Left colon (tissue), 2 donors: ENCODE measurements at regions not wholly inside any gene's neighbourhood (a gene's known extent, or its start where the extent isn't known, plus 50 kb on each side); places are given as distances from the start of the nearest gene placed in this dataset.

ENCODE experiments used
- ATAC-seq: fragments of 200-7000 bp; cut with Tn5 transposase; one replicate; pipeline ENCODE4 v1.9.1; 2020; ENCODE audit warnings: mild to moderate bottlenecking, moderate library complexity
- DNase-seq, 2 donors: peaks; one replicate each; pipeline ENCODE4 v3.0.0-alpha.2; 2020
- intact Hi-C, 2 donors: fragments of 100-400 bp; cut with DNase I in 1 of 2; cut with micrococcal nuclease in 1 of 2; formaldehyde crosslinking; loops; one replicate each; pipeline versions ENCODE4 v1.11.2 to v1.14.0; 2022; cut with DNase I, micrococcal nuclease
- donor health status: DM: no; HTN: no; CAD: no.
- donor health status: DM: yes; HTN: yes; CAD: no.

DNA sequence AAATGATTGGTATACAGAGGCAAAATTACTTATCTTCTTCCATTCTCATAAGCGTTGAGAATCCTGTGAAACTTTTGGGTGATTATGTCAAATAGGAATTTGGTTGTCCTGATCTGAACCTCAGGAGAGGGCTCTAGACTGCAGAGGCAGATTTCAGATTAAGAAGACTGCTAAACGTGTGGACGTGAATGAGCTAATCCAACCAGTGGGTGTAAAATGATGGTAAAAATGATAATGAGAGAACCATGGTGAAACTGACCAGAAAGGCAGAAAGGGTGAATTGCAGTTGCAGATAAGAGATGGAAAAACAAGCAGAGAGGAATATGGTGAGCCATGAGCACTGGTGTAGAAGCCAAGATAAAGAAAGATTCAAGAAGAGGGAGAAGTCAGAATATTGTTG is 1200.2 kb upstream of the CDH6 start:
- DNase-seq (no peak), ATAC-seq (no peak)
- intact Hi-C loops, result no loop called here

DNA sequence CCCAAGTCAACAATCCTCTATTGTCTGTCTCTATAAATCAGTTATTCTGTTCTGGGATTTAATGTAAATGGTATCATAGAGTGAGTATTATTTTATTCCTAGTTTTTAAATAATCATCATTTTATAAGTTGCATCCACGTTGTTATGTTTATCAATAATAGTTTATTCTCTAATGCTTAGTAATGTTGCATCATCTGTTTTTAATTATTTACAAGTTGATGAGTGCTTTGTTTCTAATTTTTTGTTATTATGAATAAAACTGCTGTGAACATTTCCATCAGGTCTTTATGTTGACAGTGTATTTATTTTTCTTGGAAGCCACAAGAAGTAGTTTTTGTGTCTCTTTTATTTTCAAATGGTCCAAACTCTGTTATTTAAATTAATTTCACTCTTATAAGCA is 1201.2 kb upstream of the CDH6 start:
- intact Hi-C loops, result no loop called here
- DNase-seq (no peak), ATAC-seq (no peak)

DNA sequence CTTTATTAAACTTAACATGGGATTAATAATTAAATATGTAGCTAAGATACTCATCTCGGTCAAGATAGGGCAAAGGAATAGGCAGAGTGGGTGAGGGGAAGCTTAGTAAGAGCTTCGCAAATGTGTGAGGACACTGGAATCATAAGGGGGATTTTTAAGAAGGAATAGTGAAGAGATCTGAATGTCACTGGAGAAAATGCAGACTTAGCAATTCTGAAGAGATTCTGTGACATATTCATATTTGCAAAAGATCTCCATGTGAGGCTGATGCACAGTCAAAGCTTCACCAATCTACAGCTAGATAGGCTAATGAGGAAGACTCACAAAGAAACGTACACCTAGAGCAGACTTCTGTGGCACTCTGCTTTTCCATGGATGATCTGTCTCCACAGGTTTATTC is 1202.8 kb upstream of the CDH6 start:
- intact Hi-C loops, result no loop called here
- DNase-seq, result no peak
- ATAC-seq, result no peak

DNA sequence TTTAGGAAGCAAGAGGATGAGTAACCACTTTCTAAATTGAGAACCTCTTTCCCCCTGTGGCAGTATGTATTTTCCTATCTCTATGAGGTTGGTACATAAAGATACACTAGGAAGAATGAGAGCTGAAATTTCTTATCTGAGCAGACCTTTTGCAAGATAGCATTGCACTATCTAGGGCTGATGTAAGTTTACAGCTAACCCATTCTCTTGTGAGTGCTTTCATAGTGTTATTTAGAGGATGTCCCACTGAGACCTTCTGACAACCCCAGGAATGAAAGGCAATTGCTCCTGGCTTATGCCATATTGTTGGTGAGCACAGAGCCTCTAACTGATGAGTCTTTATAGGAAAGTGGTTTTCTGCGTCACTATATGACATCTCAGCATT is 1209.3 kb upstream of the CDH6 start:
- DNase-seq, result no peak
- intact Hi-C loops, result no loop called here
- no peak for ATAC-seq

DNA sequence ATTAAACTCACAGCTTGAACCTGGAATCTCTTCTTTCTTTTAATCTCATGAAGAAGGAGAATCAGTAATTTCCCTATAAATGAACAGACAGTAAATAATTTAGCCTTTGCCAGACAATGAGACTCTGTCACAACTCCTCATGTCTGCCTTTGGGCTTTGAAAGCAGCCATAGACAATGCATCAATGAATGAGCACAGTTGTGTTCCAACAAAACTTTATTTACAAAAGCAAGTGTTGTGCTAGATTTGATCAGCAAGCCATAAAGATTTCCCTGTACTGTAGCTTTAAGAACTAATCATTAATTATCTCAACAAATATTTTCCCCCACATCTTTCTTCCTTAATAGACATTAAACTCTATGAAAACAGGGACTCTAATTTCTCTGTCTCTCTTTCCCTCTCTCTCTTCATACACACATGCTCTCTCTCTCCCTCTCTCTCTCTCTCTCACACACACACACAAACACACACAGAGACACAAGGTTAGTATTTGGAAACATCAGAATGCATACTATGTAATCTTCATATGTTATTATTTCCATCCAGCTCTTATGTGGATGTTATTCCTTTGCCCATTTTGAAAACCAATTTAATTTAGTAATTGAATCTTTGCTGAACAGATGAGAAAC is 1209.8 kb upstream of the CDH6 start:
- intact Hi-C loops, result no loop called here
- no peak for ATAC-seq
- DNase-seq, result no peak

GRCh38 chr5:29982457-29982856 is 1211.0 kb upstream of the CDH6 start:
- ATAC-seq, result no peak
- intact Hi-C loops, result no loop called here
- DNase-seq, result no peak

- ATAC-seq (no peak), DNase-seq (no peak)
- intact Hi-C loops, result no loop called here
Measured at GRCh38 chr5:29972597-29972996, 1220.9 kb upstream of the CDH6 start.

DNA sequence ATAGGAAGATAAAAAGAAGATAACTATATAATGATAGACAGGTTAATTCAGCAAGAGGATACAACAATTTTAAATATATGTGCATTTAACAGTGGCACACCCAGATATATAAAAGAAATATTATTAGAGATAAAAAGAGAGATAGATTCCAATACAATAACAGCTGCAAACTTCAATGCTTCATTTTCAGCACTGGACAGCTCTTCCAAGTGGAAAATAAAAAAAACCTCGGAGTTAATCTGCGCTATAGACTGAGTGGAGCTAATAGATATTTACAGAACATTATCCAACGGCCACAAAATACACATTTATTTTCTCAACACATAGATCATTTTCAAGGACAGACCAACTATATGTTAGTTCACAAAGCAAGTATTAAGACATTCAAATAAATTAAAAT is 1229.5 kb upstream of the CDH6 start:
- ATAC-seq (no peak), DNase-seq (no peak)
- intact Hi-C loops, result no loop called here

DNA sequence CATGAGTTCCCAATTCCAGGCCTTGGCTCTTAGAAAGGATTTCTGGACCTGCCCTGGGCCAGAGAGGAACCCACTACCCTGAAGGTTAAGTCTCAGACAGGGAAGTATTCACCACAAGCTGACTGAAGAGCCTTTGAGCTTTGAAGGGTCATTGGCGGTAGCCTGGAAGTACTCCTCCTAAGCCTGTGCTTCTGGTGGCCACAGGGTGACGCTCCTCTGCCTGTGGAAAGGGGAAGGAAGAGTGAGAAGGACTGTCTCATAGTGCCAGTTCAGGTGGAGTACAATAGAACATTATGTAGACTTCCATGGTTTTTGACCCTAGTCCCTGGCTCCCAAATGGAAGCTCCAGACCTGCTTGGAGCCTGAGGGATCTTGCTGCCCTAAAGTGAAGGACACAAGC is 1233.2 kb upstream of the CDH6 start:
- intact Hi-C loops, result no loop called here
- DNase-seq, result no peak
- no peak for ATAC-seq

DNA sequence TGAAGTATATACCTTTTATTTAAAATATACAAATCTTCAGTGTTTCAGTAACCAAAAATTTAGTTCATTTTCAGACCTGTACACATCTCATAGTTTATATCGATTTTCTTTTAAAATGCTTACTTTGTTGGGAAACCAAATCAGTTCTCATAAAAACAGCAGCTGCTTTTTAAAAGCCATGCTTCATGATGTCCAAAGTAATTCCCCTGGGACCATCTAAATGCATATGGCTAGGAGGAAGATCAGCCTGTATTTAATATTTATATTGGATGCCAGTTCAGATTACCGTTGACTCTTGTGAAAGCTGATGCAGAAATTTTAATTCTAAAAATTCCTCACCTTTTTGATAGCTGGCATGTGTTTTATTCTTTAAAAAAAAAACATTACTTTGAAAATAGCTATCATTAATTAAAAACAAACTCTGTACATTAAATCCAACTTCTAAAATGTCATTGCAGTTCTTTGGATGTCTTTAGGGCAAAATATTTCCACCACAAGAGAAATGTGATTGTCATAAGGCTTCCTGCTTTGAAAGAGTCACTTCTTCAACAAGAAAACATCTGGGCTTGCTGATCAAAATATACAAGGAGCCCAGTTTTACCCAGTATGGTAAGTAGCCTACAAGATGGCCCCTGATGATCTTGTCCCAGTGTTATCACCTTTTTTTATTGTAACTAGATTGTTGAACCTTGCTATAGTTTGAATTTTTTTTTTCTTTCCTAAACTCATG is 1242.9 kb upstream of the CDH6 start:
- intact Hi-C loops, result no loop called here
- DNase-seq, result no peak
- no peak for ATAC-seq

GRCh38 chr5:29949301-29949872 is 1244.1 kb upstream of the CDH6 start:
- no peak for ATAC-seq
- intact Hi-C loops, result no loop called here
- DNase-seq, result no peak

GRCh38 chr5:29944327-29944726 is 1249.2 kb upstream of the CDH6 start:
- intact Hi-C loops, result no loop called here
- DNase-seq (no peak), ATAC-seq (no peak)

DNA sequence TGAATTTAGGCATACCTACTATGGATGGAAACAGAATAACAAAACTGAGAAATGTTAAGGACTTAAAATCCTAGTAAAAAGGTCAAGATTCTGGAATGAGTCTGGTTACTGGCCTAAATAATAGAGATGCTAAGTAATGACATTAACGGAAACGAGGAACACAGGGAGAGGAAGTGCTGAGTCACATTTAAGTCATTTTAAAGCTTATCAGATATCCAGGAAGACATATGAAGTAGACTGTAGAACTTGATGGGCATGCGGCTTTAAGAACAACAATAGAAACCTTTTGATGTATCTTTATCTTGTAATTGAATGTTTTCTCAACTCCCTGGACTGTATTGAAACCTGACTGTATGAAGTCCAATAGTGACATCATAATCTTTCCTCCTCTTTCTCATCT is 1251.4 kb upstream of the CDH6 start:
- intact Hi-C loops, result no loop called here
- ATAC-seq, result no peak

DNA sequence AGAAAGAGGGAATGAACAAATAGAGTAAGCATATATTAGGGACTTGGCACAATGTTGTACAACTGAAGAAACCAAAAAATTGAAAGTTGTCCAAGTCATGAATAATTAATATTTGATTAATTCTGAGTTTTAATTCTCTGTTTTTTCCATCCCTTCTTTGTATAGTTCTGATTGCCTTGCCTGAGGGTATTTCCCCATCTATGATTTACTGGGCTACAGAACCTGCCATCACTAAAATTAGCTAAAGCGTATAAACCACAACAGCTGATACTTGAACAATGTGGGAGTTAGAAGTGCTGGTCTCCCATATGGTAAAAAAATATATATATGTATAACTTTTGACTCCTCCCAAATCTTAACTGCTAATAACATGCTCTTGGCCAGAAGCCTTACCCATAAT is 1253.5 kb upstream of the CDH6 start:
- intact Hi-C loops, result no loop called here
- ATAC-seq, result no peak
- no peak for DNase-seq

More for the DNA sequence above, 1251.4 kb upstream of the CDH6 start:
- DNase-seq, result no peak

DNA sequence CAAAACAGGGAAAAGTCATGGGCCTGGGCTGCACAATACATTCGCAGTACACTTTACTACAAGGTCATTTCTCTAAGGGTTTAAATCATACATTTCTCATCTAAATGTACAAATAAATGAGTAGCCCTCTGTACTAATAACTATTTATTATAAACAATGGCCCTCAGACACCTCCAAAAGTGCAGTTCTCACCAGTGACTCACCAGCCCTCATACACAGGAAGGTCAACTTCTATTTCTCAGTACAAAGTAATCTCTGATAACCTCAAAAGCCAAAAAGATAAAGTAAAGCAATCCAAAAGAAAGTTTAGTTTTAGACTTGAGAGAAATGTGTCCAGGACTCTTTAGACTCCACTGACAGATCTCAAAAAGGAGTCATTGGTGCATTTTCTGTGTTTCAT is 1258.1 kb upstream of the CDH6 start:
- intact Hi-C loops, result no loop called here
- DNase-seq, result no peak
- ATAC-seq, result no peak

GRCh38 chr5:29930316-29930715 is 1263.2 kb upstream of the CDH6 start:
- DNase-seq (no peak), ATAC-seq (no peak)
- intact Hi-C loops, result no loop called here

DNA sequence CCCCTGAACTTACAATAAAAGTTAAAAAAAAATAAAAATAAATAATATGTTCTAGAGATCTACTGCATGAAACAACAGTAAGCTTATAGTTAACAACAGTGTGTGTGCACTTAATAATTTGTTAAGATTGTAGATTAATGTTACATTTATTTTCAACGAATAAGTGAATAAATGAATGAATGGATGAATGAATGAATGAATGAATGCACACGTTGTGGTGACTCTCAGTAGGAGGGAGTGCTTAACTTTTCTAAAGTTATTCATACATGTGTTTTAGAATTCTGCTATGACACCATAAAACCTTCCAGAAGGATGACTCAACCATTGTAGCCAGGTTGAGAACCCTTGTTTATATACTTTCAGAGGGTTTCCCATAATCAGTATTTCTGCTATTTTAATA is 1269.4 kb upstream of the CDH6 start:
- intact Hi-C loops, result no loop called here
- DNase-seq (no peak), ATAC-seq (no peak)

GRCh38 chr5:29905626-29906353 is 1287.7 kb upstream of the CDH6 start:
- no peak for ATAC-seq

GRCh38 chr5:29902859-29903258 is 1290.6 kb upstream of the CDH6 start:
- intact Hi-C loops, result no loop called here
- ATAC-seq (no peak), DNase-seq (no peak)

More at GRCh38 chr5:29905626-29906353, 1287.7 kb upstream of the CDH6 start:
- intact Hi-C loops, result no loop called here
- DNase-seq, result no peak

- ATAC-seq (no peak), DNase-seq (no peak)
Measured at GRCh38 chr5:29899583-29899982, 1293.9 kb upstream of the CDH6 start.

More at GRCh38 chr5:29899583-29899982, 1293.9 kb upstream of the CDH6 start:
- intact Hi-C loops, result no loop called here
